Fibroblast of skin of right biceps (primary cell): ENCODE measurements at regions not wholly inside any gene's neighbourhood (a gene's known extent, or its start where the extent isn't known, plus 50 kb on each side); places are given as distances from the start of the nearest gene placed in this dataset.
"Not testable (repeated sequence)": the region's sequence is repeated elsewhere in the genome, so short reads cannot be mapped to it uniquely, and the experiment has no call there.

Experiments
- DNase-seq: peaks from one replicate; pipeline ENCODE4 v3.0.0-alpha.2; 2013

DNA sequence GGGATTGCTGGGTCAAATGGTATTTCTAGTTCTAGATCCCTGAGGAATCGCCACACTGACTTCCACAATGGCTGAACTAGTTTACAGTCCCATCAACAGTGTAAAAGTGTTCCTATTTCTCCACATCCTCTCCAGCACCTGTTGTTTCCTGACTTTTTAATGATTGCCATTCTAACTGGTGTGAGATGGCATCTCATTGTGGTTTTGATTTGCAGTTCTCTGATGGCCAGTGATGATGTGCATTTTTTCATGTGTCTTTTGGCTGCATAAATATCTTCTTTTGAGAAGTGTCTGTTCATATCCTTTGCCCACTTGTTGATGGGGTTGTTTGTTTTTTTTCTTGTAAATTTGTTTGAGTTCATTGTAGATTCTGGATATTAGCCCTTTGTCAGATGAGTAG lies 220.3 kb downstream of the NPR3 start:
- DNase-seq = not testable (repeated sequence)

- peak; percentile 14 for DNase-seq
These were observed 221.3 kb downstream of the NPR3 start for GRCh38 chr5:32932241-32932935.

GRCh38 chr5:32933692-32934091 lies 222.6 kb downstream of the NPR3 start:
- DNase-seq = no peak

GRCh38 chr5:32934529-32934928 lies 223.4 kb downstream of the NPR3 start:
- DNase-seq = no peak

GRCh38 chr5:32935283-32935682 lies 224.2 kb downstream of the NPR3 start:
- DNase-seq = no peak

- DNase-seq = no peak
These were observed 225.2 kb downstream of the NPR3 start for GRCh38 chr5:32936329-32936728.

- DNase-seq = peak; percentile 36
These were observed 231.3 kb downstream of the NPR3 start for GRCh38 chr5:32942225-32942989.

- no peak for DNase-seq
These were observed 238.3 kb downstream of the NPR3 start for GRCh38 chr5:32949286-32949970.

DNA sequence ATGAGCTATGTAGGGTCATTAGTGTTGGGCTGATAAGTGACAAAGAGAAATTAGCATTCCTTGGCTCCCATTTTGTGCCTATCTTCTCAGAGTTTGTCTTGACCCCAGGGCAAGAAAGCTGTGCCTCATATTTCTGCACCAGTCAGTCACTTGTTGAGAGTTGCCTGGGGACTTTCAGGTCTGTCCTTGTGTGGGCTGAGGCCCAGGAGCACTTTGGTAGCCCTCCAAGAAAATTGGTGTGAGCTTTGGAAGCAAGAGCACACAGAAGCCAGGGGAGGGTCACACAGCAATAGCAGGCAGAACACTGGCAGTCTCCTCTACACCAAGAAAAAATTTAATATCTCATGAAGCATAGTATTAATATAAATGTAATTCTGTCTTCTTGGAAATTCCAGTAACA lies 239.9 kb downstream of the NPR3 start:
- DNase-seq = no peak

GRCh38 chr5:32951878-32952277 lies 240.8 kb downstream of the NPR3 start:
- DNase-seq = no peak

DNA sequence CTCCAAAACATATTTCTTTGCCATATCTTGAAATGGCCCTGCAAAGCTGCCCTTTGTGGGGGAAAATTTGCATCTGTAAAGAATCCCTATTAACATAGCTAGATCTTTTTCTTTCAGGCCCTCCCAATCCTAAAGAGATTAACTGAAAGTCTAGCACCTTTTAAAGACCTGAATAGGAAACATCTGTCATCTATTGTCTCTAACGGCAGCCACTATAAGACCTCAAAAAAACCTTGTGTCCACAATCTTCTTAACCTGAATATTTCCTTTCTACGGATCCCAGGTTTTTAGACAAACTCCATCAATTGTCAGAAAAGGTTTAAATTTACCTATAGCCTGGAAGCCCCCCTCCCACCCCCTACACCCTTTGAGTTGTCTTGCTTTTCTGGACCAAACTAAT lies 241.3 kb downstream of the NPR3 start:
- DNase-seq = not testable (repeated sequence)

GRCh38 chr5:32953694-32954093 lies 242.6 kb downstream of the NPR3 start:
- no peak for DNase-seq

DNA sequence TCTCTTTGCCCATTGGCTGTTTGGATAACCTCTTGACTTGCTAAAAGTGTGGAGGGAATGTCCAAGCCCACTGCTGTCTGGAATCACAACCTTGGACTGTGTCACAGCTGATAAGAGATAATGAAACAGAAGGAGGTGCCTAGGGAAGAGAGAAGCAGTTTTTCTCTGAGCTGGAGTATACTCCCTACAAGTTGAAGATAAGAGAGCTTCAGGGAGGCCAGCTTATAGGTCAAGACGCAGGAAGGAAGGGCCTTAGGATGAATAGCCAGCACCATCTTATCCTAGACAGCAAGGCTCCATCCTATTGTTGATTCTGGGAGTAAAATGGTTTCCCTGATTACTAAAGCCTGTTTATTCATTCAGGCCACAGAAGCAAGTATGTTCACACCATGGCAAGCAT lies 244.7 kb downstream of the NPR3 start:
- DNase-seq = no peak

DNA sequence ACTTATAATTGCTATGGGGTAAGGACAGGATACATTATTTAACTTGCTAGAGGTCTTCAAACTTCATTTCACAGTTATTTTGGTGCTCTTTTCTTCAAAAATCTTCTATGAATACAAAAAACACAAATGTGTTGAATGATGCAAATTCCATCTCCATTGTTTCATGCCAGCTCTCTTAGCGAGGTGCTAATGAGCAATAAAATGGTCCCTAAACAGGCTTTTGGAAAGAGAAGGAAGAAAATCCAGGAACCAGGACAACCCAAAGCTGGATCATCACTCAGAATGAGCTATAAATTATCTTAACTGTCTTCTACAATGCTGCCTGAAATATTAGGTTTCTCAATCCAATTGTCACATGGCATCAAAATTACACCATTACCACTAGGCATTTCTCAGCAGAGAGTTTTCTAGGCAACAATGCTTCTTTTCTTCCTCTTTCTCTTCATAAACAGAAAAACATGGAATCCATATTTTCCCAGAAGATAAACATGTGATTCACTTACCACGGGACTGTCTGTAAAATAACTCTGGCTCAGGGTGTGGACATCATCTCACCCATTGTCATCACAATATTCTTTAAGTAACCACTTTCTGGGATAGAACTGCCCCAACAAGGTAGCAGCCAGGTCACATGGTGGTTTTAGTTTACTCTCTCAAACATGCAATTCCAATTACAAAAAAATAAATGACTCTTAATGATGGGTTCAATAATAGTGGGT lies 249.4 kb downstream of the NPR3 start:
- no peak for DNase-seq

GRCh38 chr5:32961059-32961415 lies 249.9 kb downstream of the NPR3 start:
- DNase-seq = no peak

GRCh38 chr5:32964261-32964660 lies 253.1 kb downstream of the NPR3 start:
- peak; percentile 59 for DNase-seq

DNA sequence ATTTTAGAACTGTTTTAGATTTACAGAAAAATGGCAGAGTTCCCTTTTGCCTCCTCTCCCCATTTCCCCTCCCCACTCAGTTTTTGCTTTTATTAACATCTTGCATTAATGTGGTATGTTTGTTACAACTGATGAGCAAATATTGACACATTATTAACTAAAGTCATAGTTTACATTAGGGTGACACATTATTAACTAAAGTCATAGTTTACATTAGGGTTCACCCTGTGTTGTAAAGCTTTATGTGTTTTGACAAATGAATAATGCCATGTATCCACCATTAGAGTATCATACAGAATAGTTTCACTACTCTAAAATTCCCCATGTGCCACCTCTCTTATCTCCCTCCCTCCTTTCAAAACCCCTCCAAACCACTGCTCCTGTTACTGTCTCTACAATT lies 262.5 kb downstream of the NPR3 start:
- DNase-seq = no peak

GRCh38 chr5:32975656-32976375 lies 264.7 kb downstream of the NPR3 start:
- no peak for DNase-seq

DNA sequence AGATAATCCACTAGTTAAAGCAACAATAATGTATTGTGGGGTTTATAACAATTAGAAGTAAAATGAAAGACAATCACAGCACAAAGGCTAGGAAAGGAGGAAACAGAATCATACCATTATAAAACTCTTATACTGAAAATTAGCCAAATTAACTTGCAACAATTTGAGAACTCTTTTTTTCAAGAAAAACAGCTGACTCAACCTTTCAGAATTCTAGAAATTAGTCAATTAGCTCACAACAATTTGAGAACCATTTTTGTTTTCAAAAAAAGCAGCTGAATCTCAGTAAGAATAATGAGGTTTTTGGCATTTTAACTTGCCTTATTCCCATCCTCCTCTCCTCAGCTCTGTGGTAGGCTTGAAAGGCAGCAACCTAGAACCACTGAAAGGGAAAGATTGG lies 269.9 kb downstream of the NPR3 start:
- DNase-seq = no peak

- peak; percentile 76 for DNase-seq
These were observed 273.9 kb downstream of the NPR3 start for GRCh38 chr5:32984851-32985610.

DNA sequence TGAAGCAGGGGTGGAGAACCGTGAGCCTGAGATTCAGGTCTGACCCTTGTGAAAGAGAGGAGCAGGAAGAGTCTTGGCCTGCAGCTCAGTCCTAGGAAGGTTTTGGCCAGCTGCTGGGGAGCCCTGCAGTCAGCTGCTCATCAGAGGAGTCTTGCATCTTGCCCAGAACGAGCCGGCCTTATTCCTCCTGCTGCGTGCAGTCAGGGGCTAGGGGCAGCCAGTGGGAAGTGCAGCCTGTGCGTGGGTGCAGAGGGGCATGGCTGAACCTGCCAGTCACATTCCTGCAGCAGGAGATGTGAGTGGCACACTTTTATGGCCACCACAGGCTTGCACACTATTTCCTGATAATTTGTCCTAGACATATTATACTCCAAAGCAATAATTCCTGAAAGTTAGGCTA lies 278.7 kb downstream of the NPR3 start:
- no peak for DNase-seq
